K562 (cell line): ENCODE measurements at regions not wholly inside any gene's neighbourhood (a gene's known extent, or its start where the extent isn't known, plus 50 kb on each side); places are given as distances from the start of the nearest gene placed in this dataset.

Experiments used
- ATAC-seq: fragments of 200-7000 bp; cut with Tn5 transposase; 3 replicates; pipeline ENCODE4 v1.9.1; 2020; ENCODE audit warnings: moderate library complexity
- BruUV-seq: library from RNA; stranded (reverse); fragments of 400-500 nt; replicated peaks from 2 replicates; lab custom pipeline; 2021; lab: Mats Ljungman, UMichigan
- CTCF ChIA-PET: fragments of 300-600 bp; formaldehyde crosslinking; extraction: SDS; loops from one replicate; lab custom pipeline; 2021; ENCODE audit warnings: low intra/inter-chr PET ratio; lab: Yijun Ruan, JAX
- POLR2A ChIA-PET: fragments of 300-600, 350-650 bp; sonication (Branson Sonifier 250); formaldehyde crosslinking; extraction: SDS; loops from one replicate; lab custom pipeline; 2021; ENCODE audit warnings: antibody characterized with exemption, inconsistent platforms; lab: Yijun Ruan, JAX
- DNase-seq, 4 experiments: peaks; one replicate each; pipeline versions ENCODE4 v3.0.0 to v3.0.0-alpha.2; 2011 to 2018; ENCODE audit warnings: low spot score in 3 of 4, mixed read lengths in 3 of 4; ENCODE audit errors: extremely low read depth in 1 of 4
- FAIRE-seq: peaks from 2 replicates; lab custom pipeline; 2011; peaks lifted over from hg19 to GRCh38; lab: Jason Lieb, UNC
- H2AFZ ChIP-seq: 2 replicates; pipeline ENCODE4 v1.6.0; 2011; ENCODE audit warnings: low read depth, low read length, control low read depth, inconsistent platforms
- H3K27ac ChIP-seq: fragments of 200-600 bp; 3 replicates; pipeline ENCODE4 v1.8.0; 2011; ENCODE audit warnings: low read depth, mild to moderate bottlenecking, control low read depth, inconsistent platforms, low read length, moderate library complexity, mixed read lengths; ENCODE audit errors: extremely low read depth
- H3K27me3 ChIP-seq, 2 experiments: fragments of 300-600 bp in 1 of 2; 2 replicates in 1 of 2; 3 replicates in 1 of 2; pipeline versions ENCODE4 v1.6.0 to v1.8.0; 2011; ENCODE audit warnings: inconsistent platforms in 2 of 2, low read length in 2 of 2, mild to moderate bottlenecking in 1 of 2, mixed read lengths in 1 of 2, moderate library complexity in 1 of 2; ENCODE audit not compliant: control insufficient read depth in 2 of 2, insufficient read depth in 2 of 2
- H3K36me3 ChIP-seq: fragments of 300-600 bp; 3 replicates; pipeline ENCODE4 v1.8.0; 2011; ENCODE audit warnings: mild to moderate bottlenecking, low read length, inconsistent platforms; ENCODE audit not compliant: control insufficient read depth, insufficient read depth
- H3K4me1 ChIP-seq, 2 experiments: fragments of 200-600 bp in 1 of 2; replicated peaks in 1 of 2; 2 replicates in 1 of 2; 3 replicates in 1 of 2; pipeline versions ENCODE4 v1.5.1 to v1.8.0; 2011; ENCODE audit warnings: inconsistent platforms in 2 of 2, low read length in 2 of 2, mild to moderate bottlenecking in 1 of 2, mixed read lengths in 1 of 2, moderate library complexity in 1 of 2; ENCODE audit not compliant: control insufficient read depth in 2 of 2, insufficient read depth in 2 of 2
- H3K4me2 ChIP-seq: 2 replicates; pipeline ENCODE4 v1.6.1; 2011; ENCODE audit warnings: low read length, control low read depth, inconsistent platforms, mixed read lengths; ENCODE audit not compliant: insufficient read depth
- H3K4me3 ChIP-seq: fragments of 200-600 bp; sonication (generic), shearing (Covaris generic); 2 replicates; pipeline ENCODE4 v1.5.1; 2016; ENCODE audit warnings: control low read depth, inconsistent platforms
- H3K79me2 ChIP-seq: fragments of 200-600 bp; 3 replicates; pipeline ENCODE4 v1.8.0; 2011; ENCODE audit warnings: low read length, inconsistent platforms; ENCODE audit not compliant: control insufficient read depth, insufficient read depth
- H3K9ac ChIP-seq, 2 experiments: 2 replicates each; pipeline versions ENCODE4 v1.6.0 to v1.6.1; 2011; ENCODE audit warnings: low read depth in 2 of 2, low read length in 2 of 2, control low read depth in 1 of 2, inconsistent platforms in 1 of 2, mild to moderate bottlenecking in 1 of 2, mixed read lengths in 1 of 2; ENCODE audit not compliant: insufficient read depth in 1 of 2
- H3K9me1 ChIP-seq: one replicate; pipeline ENCODE4 v1.6.0; 2011; ENCODE audit warnings: inconsistent platforms, mild to moderate bottlenecking, low read length, moderate library complexity; ENCODE audit not compliant: control insufficient read depth, insufficient read depth
- H3K9me3 ChIP-seq: replicated peaks from 2 replicates; pipeline ENCODE4 v1.5.1; 2011; ENCODE audit warnings: low read depth, low read length, inconsistent platforms; ENCODE audit not compliant: control insufficient read depth, insufficient read depth
- H4K20me1 ChIP-seq: replicated peaks from 2 replicates; pipeline ENCODE4 v1.6.1; 2011; ENCODE audit warnings: low read length, inconsistent platforms, mixed read lengths; ENCODE audit not compliant: control insufficient read depth, insufficient read depth
- KDM5B ChIP-seq: fragments of 200-600 bp; sonication (generic); IDR thresholded peaks from 2 replicates; pipeline ENCODE4 v1.6.1; 2012; ENCODE audit warnings: low read depth, mild to moderate bottlenecking, moderate library complexity, low read length, control low read depth, inconsistent platforms; ENCODE audit not compliant: insufficient replicate concordance
- MYC ChIP-seq, 2 experiments: fragments of 250-450 bp in 1 of 2; sonication (Bioruptor Pico) in 1 of 2; IDR thresholded peaks; 2 replicates each; pipeline versions ENCODE4 v1.5.1 to v1.6.1; 2012 to 2021; ENCODE audit warnings: low read depth in 2 of 2, borderline replicate concordance in 1 of 2, improper control_type of control experiment in 1 of 2, low read length in 1 of 2, mild to moderate bottlenecking in 1 of 2, moderate library complexity in 1 of 2
- XRCC5 ChIP-seq: fragments of 200-400 bp; formaldehyde crosslinking; IDR thresholded peaks from 2 replicates; pipeline ENCODE4 v1.6.1; 2017; ENCODE audit warnings: low read depth, mild to moderate bottlenecking, low read length
- ZBTB9 ChIP-seq: fragments of 450-650 bp; formaldehyde crosslinking; IDR thresholded peaks from 2 replicates; pipeline ENCODE4 v1.4.0; 2020; ENCODE audit warnings: mild to moderate bottlenecking, moderate library complexity
- ZNF436 ChIP-seq: fragments of 250-450, 450-650 bp; sonication (Bioruptor Pico); formaldehyde crosslinking; IDR thresholded peaks from 2 replicates; pipeline ENCODE4 v1.7.0; 2020; ENCODE audit warnings: mild to moderate bottlenecking
- ZNF696 ChIP-seq: fragments of 250-450 bp; sonication (Bioruptor Pico); conservative IDR thresholded peaks from 2 replicates; pipeline ENCODE4 v1.4.0; 2020; ENCODE audit warnings: mild to moderate bottlenecking, moderate library complexity
- ZNF75A ChIP-seq: fragments of 450-650 bp; formaldehyde crosslinking; IDR thresholded peaks from 2 replicates; pipeline ENCODE4 v1.4.0; 2020; ENCODE audit warnings: mild to moderate bottlenecking
- WGBS: fragments of 100-300 bp; shearing (Covaris generic); methylation state at CpG from one replicate; pipeline ENCODE4 v1.1.6; 2016; ENCODE audit warnings: low coverage, mixed read lengths; ENCODE audit not compliant: insufficient coverage; ENCODE audit errors: missing lambda C conversion rate; 5-methylcytosine and 5-hydroxymethylcytosine counted together
- in situ Hi-C: fragments of 300-500 bp; cut with MboI; formaldehyde crosslinking; loops from 4 replicates; pipeline ENCODE4 v1.15.0; 2018; ENCODE audit warnings: inconsistent platforms, mixed read lengths
- intact Hi-C: fragments of 100-400 bp; cut with micrococcal nuclease; formaldehyde crosslinking; loops from 2 replicates; pipeline ENCODE4 v1.14.2; 2022
- TF ChIP-seq, protein P1 (sequence below): fragments of 450-650 bp; conservative IDR thresholded peaks from 2 replicates; pipeline ENCODE4 v1.6.1; 2016; ENCODE audit warnings: missing genetic modification characterization, low read depth, mild to moderate bottlenecking, control low read depth, missing compliant biosample characterization

GRCh38 chr5:117812861-117813260 lies 1175.5 kb downstream of the DTWD2 start:
- no peak overlapping the region for H3K4me2 ChIP-seq
- no peaks in the 10 kb centered on the region for H3K79me2 ChIP-seq
- CTCF ChIA-PET: no interaction called here
- H3K9ac ChIP-seq: no peak overlapping the region
- H3K36me3 ChIP-seq: no peaks in the 10 kb centered on the region
- in situ Hi-C loops (no loop called here), intact Hi-C loops (no loop called here)
- POLR2A ChIA-PET: no interaction called here
- H3K9me1 ChIP-seq: no peaks in the 10 kb centered on the region
- 0% methylated on average over 1 of the region's 1 CpG for WGBS
- no peak for FAIRE-seq
- H3K27me3 ChIP-seq: no peaks in the 10 kb centered on the region
- H4K20me1 ChIP-seq: no peaks in the 10 kb centered on the region
- H3K27ac ChIP-seq: no peak overlapping the region
- no peak for DNase-seq
- no peaks in the 10 kb centered on the region for H3K4me1 ChIP-seq
- no peaks in the 10 kb centered on the region for H3K9me3 ChIP-seq
- no peak for ATAC-seq
- no peak overlapping the region for H3K4me3 ChIP-seq
- BruUV-seq: no TSS peak
- TF ChIP-seq MYC (IDR thresholded peaks at IDR 0.05; ENCODE audit: low read depth, low read length) (no peak), MYC (CRISPR knock-in tag; IDR thresholded peaks at IDR 0.05; ENCODE audit: borderline replicate concordance, low read depth) (no peak), ZBTB9 (CRISPR knock-in tag) (no peak), ZNF75A (CRISPR knock-in tag) (no peak), ZNF436 (CRISPR knock-in tag) (no peak), ZNF696 (CRISPR knock-in tag) (no peak), XRCC5 (no peak), KDM5B (no peak)
- TF ChIP-seq, protein P1, sequence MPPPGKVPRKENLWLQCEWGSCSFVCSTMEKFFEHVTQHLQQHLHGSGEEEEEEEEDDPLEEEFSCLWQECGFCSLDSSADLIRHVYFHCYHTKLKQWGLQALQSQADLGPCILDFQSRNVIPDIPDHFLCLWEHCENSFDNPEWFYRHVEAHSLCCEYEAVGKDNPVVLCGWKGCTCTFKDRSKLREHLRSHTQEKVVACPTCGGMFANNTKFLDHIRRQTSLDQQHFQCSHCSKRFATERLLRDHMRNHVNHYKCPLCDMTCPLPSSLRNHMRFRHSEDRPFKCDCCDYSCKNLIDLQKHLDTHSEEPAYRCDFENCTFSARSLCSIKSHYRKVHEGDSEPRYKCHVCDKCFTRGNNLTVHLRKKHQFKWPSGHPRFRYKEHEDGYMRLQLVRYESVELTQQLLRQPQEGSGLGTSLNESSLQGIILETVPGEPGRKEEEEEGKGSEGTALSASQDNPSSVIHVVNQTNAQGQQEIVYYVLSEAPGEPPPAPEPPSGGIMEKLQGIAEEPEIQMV (tag): no peak
- H2AFZ ChIP-seq: no peak overlapping the region
